GM18502 (cell line): ENCODE measurements at regions not wholly inside any gene's neighbourhood (a gene's known extent, or its start where the extent isn't known, plus 50 kb on each side); places are given as distances from the start of the nearest gene placed in this dataset.
"Not testable (repeated sequence)": the region's sequence is repeated elsewhere in the genome, so short reads cannot be mapped to it uniquely, and the experiment has no call there.

Source experiments
- ATAC-seq: cut with Tn5 transposase; IDR thresholded peaks from one replicate; pipeline ENCODE4 v1.9.1; 2021; ENCODE audit warnings: mild to moderate bottlenecking; ENCODE audit not compliant: unreplicated experiment, poor library complexity

DNA sequence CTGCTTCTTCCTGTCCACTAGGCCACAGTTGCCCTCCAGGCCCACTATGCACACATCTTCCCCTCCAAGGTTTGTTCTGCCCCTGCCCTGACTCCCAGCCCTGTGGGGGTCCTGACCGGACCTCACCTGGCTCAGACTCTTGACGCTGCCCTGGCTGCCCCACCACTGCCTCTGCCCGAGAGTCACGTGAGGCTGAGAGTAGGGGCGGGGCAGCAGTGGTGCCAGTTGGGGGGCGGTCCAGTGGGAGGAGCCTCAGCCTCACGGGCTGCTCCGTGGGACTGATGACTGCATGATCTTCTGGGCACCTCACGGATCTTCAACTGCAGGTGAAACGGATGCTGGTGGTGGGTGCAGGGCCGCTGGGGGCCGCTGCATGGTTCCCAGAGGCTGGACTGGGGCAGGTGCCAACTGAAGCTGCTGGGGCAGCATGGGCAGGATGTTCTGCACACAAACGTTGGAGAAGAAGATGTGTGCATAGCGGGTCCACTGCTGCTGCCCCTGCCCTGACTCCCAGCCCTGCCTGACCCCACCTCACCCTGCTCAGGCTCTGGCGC, 77.6 kb downstream of the HHIPL2 start:
- ATAC-seq: not testable (repeated sequence)

DNA sequence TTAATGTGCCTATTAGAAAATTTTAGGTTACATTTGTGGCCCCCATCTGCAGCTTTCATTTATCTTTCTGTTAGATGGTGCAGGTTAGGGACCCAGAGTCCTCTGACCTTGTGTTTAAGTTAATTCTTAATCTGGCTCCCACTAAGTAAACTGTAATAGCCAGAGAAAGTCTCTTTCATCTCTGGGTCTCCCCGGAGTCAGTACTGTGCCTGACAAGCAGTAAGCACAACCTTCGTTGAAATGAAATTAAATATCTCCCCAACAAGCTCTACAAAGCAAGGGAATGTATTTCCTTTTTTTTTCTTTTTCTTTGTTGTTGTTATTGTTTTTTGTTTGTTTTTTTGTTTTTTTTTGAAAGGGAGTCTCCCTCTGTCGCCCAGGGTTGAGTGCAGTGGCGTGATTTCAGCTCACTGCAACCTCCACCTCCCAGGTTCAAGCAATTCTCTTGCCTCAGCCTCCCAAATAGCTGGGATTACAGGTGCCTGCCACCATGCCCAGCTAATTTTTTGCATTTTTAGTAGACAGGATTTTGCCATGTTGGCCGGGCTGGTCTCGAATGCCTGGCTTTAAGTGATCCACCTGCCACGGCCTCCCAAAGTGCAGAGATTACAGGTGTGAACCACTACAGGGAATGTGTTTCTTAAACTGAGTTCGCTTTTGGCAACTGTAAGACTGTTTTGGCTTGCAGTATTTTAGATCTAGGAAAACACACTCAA, 81.6 kb downstream of the HHIPL2 start:
- no peak for ATAC-seq

DNA sequence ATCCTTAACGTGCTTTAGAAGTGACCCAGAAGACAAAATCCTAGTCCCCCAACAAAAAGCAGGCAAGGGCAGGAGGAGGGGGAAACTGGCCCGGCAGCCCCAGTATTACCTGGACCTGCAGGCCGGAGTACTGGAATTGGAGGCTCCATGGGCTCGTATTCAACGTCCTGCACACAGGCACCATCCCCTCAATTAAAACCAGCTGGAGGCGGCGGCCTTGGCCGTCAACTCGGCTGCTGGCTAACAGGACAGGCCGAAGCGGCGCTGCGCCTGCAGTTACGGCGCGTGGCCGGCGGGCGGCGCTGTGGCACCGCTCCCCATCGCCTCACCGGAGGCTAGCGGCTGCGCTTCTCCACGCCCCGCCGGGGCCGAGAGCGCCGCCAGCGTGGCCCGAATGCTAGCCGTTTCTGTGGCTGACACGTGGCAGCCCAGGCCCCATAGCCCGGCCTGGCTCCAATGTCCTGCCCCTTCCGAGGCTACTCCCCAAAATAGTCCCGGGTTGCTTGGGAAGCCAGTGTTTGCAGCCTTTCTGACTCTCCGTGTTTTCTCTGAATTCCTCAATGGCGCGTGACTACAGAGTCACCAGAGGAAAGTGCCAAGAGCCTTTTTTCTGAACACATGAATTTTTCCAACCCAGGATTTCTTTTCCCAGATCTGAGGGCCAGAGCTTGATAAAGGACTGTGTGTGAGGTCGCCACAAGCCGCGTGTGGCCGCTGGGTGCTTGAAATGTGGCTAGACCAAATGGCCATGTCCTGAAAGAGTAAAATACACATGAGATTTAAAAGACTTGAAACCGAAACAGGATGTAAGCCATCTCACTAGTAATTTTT, 82.5 kb downstream of the HHIPL2 start:
- peak; percentile 92 for ATAC-seq

DNA sequence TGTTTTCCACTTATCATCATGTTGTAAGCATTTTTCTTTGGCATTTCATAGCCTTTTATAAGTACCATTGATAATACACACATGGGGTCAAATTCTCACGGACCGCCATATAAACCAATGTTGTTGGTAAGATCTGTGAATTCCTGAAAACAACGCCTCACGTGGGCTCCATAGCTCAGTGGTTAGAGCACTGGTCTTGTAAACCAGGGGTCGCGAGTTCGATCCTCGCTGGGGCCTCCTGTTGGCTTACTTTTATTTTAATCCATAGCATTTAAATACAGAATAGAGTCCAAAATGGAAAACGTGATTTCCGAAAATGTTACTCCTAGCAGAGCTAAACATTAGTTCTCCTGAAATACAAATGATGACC, 83.1 kb downstream of the HHIPL2 start:
- ATAC-seq: peak; percentile 31

DNA sequence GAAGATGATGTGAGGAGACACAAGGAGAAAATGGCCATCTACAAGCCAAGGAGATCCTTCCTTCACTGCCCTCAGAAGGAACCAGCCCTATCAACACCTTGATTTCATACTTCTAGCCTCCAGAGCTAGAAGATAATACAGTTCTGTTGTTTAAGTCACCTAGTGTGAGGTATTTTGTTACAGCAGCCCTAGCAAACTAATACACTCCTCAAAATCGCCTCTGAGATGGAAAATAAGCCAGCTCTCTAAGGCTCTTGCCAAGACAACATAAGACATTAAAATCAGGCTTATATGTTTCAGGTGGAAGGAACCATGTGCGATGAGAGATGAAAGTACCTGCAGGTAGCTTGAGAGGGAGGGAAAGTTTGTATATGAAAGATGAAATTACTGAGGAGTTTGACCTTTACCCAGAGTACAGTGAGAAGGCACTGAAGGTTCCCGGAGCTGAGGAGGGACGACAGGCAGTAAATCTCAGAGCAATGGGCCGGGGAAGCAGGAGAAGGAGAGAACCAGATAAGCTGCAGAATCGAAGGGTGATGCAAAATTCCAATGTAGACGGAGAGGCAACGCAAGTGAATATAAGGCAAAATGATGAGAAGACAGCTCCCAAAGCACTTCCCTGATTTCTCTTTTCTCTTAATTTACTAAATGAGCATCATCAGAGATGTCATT, 84.7 kb downstream of the HHIPL2 start:
- no peak for ATAC-seq

DNA sequence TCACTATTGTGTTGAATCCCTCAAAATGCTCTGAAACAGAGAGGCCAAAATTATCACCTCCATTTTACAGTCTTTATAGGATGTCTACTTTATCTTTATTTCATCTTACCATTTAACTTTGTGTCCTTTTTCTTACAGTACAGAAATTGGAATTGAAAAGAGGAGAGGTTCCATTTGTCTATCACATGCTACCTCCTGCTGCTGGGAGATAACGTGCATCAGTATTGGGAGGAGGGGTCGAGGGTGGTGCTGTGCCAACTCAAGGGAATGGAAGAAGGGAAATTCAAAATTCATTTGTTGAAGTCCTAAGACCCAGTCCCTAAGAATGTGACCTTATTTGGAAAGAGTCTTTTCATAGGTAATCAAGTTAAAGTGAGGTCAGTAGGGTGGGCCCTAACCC, 85.3 kb downstream of the HHIPL2 start:
- ATAC-seq: no peak

DNA sequence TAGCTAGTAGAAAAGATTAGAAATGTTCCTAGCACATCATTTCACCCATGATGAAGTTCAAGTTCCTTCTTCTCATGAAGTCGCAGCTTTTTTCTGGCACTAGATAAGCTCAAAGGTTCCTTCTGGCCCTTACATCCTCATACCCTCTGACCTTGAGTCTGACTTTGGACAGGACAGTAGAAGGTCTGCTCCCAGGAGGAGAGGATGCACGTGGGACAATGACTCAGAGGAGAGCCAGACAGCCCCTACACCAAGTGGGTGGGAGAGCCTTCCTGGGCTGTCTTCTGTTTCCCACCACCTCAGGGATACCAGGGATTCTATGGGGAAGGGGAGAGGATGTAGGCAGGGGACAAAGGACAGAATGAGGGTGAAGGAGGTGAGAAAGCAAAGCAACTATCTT, 86.0 kb downstream of the HHIPL2 start:
- no peak for ATAC-seq

DNA sequence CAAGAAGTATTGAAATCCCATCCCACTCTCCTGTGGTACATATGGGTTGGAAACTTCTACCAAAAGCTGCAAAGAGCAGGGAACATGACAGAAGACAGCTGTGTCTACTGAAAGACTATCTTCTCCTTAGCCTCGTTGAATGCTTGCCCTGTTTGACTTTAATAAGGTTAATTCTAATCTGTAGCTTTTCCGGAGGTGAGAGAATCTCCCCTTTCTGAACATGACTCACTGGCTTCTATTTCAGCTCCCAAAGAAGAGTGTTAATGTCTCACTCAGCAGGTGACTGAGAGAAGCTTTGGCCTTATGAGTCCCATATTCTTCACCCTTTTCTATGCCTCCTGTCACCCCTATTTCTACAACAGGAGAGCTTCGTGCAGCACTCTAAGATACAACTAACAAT, 88.3 kb downstream of the HHIPL2 start:
- no peak for ATAC-seq

DNA sequence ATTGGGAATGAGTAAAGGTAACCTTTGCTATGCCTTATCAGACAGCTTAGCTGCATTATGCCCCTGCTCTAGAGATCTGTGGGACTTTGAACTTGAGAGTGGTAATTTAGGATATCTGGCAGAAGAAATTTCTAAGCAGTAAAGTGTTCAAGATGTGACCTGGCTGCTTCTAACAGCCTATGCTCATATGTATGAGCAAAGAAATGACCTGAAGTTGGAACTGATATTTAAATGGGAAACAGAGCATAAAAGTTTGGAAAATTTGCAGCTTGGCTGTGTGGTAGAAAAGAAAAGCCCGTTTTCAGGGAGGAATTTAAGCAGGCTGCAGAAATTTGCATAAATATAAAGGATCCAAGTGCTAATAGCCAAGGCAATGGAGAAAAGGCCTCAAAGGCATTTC, 90.4 kb downstream of the HHIPL2 start:
- ATAC-seq: no peak

DNA sequence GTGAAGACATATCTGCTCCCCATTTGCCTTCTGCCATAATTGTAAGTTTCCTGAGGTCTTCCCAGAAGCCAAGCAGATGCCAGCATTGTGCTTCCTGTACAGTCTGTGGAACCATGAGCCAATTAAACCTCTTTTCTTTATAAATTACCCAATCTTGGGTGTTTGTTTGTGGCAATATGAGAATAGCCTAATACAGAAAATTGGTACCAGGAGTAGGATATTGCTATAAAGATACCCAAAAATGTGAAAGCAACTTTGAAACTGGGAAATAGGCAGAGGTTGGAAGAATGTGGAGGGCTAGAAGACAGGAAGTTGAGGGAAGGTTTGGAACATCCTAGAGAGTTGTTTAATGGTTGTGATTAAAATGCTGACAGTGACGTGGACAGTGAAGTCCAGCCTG, 90.8 kb downstream of the HHIPL2 start:
- ATAC-seq: no peak

DNA sequence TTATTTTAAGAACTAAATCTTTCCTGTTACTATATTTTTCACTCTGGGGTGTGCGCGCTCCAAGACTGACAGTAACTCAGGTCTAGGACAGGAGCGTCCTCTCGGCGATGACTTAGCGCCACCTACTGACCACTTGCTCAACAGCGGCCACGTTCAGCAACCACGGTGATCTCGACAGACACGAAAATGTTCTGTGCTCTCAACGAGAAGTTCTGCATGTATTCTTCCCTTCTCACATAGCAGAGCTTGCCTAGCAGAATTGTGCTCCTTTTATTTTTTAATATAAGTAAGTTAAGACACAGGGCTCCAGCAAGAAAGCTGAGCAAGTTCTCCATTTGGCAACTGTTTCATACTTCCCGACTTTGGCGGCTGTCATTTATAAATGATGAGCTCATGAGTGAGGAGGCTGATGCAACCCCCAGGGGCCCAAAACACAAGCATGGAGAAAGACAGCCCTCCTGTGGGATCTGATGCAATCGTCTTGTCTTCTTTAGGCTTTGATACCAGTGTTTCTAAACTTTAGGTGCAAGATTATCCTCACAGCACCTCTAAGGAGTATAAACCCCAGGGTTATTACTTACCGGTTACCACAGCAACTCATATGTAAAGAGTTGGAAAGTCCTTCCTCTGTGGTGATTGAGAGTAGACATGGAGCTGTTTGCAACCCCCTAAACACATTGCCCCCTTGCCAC, 92.6 kb downstream of the HHIPL2 start:
- peak; percentile 98 for ATAC-seq

DNA sequence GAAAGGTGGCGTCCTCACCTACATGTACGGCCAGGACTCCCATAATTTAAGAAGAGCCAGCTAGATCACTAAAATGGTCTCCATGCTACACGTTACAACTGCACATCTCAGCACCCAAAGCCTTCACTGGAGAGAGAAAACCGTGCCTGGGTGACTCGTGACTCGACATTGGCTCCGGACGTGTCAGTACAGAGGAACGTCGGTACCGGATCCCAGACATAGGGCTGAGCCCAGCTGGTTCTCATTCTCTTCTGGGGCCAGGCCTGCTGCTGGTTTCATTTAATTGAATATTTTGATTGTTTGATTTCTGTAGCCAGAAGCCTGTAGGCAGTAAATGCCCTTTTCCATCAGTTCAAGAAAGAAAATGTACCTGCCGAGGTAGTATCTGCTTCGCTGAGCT, 93.1 kb downstream of the HHIPL2 start:
- ATAC-seq: peak; percentile 22

DNA sequence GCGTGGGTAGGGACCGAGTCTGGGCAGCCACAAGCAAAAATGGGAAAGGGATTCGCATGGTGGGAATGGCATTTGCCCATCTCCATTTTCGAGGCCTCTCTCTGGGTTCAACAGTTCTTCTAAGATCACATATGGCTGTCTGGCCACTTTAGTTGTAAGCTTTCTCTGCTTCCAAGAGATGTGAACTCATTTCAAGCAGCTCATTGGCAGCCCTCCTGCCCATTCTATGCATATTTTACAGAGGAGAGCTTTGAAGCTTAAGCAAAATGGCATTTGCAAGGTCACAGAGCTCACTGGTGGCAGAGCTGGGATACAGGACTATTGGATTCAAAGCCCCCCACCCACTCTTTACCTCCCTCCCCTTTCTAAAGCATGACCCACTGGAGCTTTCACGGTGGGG, 93.7 kb downstream of the HHIPL2 start:
- ATAC-seq: no peak

DNA sequence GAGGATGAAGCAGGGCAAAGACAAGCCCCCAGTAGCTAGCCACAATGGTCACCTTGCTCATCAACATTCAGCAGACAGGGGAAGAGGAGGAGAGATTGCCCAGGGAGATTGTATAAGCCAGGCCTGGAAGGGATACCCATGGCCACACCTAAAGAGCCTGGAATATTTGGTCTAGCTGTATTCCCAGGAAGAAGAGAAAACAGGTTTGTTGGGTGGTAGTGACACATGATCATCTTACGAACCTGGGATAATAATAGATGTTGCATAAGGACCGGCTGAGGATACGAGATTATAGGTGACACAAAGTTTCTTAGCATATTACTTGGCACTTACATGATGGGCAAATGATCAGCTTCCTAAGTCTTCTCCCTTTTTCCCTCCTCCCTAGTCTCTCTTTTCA, 95.9 kb downstream of the HHIPL2 start:
- ATAC-seq: no peak

DNA sequence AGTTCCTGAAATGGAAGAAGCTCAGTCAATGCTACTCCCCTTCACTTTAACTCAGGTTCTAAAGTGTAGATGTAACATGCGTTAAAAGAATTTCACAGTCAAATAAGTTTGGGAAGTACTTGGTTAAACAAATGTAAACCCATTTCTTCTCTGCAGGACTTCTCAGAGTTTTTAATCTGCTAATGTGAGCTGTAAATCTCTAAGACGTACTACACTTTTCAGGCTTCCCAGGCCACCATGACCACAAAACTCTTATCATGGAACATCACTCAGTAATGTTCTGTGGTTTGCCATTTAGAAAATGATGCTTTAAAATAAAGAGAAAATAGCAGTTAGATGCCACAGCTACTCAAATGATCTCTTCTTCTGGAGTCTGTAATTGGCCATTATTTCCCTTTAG, 104.3 kb downstream of the HHIPL2 start:
- no peak for ATAC-seq

DNA sequence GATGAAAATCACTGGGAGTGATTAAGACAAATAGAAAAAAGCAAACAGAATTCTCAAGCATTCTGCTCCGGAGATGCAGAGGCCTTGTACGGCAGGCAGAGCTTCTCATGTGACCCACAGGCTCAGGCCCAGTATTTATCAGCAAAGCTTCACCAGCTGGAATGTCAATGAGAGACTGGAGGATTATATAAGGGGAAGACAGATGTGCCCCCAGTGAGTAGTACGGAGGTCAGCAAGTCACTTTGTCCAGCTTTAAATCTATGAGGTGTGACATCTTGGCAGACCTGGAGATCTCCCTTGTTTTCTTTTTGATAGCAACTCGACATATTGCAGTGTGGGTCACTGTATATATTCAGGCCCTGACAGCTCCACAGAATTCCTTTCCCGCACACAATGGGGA, 106.8 kb downstream of the HHIPL2 start:
- ATAC-seq: no peak

DNA sequence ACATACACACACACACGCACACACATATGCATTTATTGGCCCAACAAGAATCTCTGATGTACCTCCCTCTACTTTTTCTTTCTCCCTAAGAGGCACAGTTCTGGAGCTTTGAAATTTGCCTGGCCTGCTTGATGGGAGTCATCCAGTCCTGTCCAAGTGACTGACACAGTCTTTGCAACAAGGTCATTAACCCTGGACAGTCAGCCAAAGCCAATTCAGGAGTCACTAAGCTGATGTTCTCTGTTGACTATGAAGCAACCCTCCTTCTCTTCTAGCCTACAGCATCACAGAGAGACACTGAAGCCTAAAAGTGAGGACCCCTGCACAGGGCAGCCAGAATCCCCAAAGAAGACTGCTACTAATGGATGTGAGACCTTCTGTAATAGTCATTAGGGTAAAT, 123.1 kb downstream of the HHIPL2 start:
- no peak for ATAC-seq

DNA sequence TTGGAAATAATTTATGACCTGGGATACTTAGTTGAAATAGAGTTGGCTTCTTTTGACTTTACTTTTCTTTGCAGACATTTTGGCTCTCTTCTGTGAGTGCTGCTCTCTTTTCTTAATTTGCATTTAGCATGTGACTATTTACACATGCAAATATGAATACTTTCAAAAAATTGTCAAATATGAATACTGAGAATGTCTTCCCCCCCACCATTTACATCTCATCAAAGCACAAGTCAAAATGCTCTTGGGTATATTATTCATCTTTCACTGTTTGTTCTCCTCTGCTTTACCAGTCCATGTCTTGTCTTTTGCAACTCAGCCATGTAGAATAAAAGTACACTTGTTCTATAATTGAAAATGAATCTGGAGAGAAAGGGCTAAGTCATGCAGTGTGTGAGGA, 126.5 kb downstream of the HHIPL2 start:
- ATAC-seq: no peak

DNA sequence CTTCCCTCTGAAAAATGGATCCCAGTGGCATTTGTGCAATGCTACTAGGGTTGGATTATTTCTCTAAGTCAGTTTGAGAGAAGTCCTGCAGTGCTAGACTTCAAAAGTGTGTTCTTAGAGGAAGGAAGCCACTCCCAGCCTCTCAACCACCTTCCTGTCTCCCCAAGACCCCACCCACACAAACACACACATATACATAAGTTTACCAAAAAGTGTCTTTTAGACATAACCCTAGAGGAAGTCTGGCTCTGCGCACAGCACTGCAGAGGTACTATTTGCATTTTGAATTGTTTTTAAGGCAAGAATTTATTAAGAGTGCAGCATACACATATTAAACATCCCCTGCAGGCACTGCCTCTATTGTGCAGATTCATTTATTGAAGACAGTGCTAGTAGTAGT, 127.3 kb downstream of the HHIPL2 start:
- ATAC-seq: no peak

DNA sequence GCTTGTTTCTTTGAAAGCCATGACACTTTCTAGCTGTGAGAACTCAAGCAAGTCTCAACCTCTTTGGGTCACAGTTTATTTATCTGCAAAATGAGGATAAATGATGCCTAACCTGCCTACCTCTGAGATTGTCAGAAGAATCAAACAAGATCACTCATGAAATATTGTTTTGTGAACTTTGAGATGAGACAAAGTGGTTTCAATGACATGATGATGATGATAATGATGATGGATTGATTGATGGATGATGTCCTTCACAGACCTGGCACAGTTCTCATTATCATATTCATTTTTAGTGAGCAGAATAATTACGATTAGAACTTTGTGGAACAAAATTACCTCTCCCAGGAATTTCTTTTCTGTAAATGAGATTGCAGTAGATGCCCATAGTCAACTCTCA, 129.2 kb downstream of the HHIPL2 start:
- no peak for ATAC-seq

DNA sequence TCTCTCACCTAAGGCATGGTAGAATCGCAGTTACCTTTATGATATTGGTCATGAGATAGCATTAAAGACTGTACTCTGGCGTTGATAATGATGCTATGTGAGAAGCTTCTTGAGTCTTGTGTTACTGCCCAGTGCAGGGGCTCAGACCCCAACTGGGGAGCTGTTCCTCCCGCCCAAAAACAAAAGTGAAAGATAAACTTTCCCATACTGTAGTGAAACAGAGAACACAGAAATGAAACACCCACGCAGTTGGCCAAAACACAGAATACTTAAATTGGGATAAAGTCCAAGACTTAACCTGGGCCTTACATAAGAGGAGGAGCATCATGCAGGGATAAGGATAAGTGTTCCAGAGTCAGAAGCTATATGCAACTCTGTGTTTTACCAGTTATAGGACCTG, 130.6 kb downstream of the HHIPL2 start:
- ATAC-seq: no peak
